CD4-positive, alpha-beta T cell treated with Interleukin-12 subunit alpha and Interleukin-12 subunit beta, for 1 hour (primary cell): ENCODE measurements at regions not wholly inside any gene's neighbourhood (a gene's known extent, or its start where the extent isn't known, plus 50 kb on each side); places are given as distances from the start of the nearest gene placed in this dataset.

Experiments used
- DNase-seq: peaks from one replicate; pipeline ENCODE4 v3.0.0-alpha.2; 2020

- DNase-seq, result no peak
Measured at GRCh38 chr1:60411591-60411990, 338.0 kb upstream of the C1orf87 start.

- no peak for DNase-seq
Measured at GRCh38 chr1:60402816-60403215, 329.2 kb upstream of the C1orf87 start.

- DNase-seq, result no peak
Measured at GRCh38 chr1:60402216-60402615, 328.6 kb upstream of the C1orf87 start.

GRCh38 chr1:60394436-60394835 lies 320.9 kb upstream of the C1orf87 start:
- no peak for DNase-seq

GRCh38 chr1:60390593-60391282 lies 317.2 kb upstream of the C1orf87 start:
- no peak for DNase-seq

- no peak for DNase-seq
Measured at GRCh38 chr1:60388092-60388987, 314.8 kb upstream of the C1orf87 start.

- DNase-seq, result no peak
Measured at GRCh38 chr1:60387175-60387574, 313.6 kb upstream of the C1orf87 start.

GRCh38 chr1:60386249-60386648 lies 312.7 kb upstream of the C1orf87 start:
- no peak for DNase-seq

GRCh38 chr1:60376196-60376595 lies 302.6 kb upstream of the C1orf87 start:
- no peak for DNase-seq

- DNase-seq, result no peak
Measured at GRCh38 chr1:60374537-60374936, 301.0 kb upstream of the C1orf87 start.

GRCh38 chr1:60367532-60367931 lies 294.0 kb upstream of the C1orf87 start:
- DNase-seq, result no peak

GRCh38 chr1:60359431-60359830 lies 285.9 kb upstream of the C1orf87 start:
- no peak for DNase-seq

- no peak for DNase-seq
Measured at GRCh38 chr1:60350531-60350930, 277.0 kb upstream of the C1orf87 start.

- DNase-seq, result no peak
Measured at GRCh38 chr1:60348884-60349283, 275.3 kb upstream of the C1orf87 start.

GRCh38 chr1:60345621-60346020 lies 272.1 kb upstream of the C1orf87 start:
- DNase-seq, result no peak

GRCh38 chr1:60345049-60345448 lies 271.5 kb upstream of the C1orf87 start:
- no peak for DNase-seq

GRCh38 chr1:60343736-60344135 lies 270.2 kb upstream of the C1orf87 start:
- no peak for DNase-seq

GRCh38 chr1:60342569-60342968 lies 269.0 kb upstream of the C1orf87 start:
- no peak for DNase-seq

- DNase-seq, result no peak
Measured at GRCh38 chr1:60341274-60341673, 267.7 kb upstream of the C1orf87 start.

- DNase-seq, result no peak
Measured at GRCh38 chr1:60331647-60332046, 258.1 kb upstream of the C1orf87 start.

GRCh38 chr1:60329651-60330050 lies 256.1 kb upstream of the C1orf87 start:
- no peak for DNase-seq

GRCh38 chr1:60311838-60312237 lies 238.3 kb upstream of the C1orf87 start:
- DNase-seq, result no peak

- no peak for DNase-seq
Measured at GRCh38 chr1:60299581-60299980, 226.0 kb upstream of the C1orf87 start.

- DNase-seq, result no peak
Measured at GRCh38 chr1:60298290-60298689, 224.7 kb upstream of the C1orf87 start.
